ENCODE measurements at regions not wholly inside any gene's neighbourhood (a gene's known extent, or its start where the extent isn't known, plus 50 kb on each side); places are given as distances from the start of the nearest gene placed in this dataset.

DNA sequence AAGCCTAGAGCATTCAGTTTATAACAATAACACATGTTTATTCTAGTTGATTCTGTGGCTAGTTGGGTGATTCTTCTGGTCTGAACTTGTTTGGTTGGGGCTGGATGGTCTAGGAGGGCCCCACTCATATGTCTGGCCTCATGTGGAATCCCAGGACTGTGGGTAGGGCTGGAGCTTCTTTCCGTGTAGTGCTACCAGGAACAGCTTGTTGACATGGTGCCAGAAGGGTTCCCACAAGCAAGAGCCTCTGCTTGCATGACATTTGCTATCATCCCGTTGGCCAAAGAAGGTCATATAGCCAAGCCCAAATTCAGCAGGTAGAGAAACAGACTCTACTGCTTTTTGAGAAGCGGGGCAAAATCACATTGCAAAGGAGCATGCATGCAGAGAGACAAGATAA lies 67.6 kb upstream of the PPP2R5A start:
- peaks cover 11% of the 10 kb centered on the region for H3K27me3 Mint-ChIP-seq
- H3K27ac Mint-ChIP-seq: no peak overlapping the region
- H3K36me3 Mint-ChIP-seq: no peaks in the 10 kb centered on the region
- peaks cover 0 to 6% (median 0%) of the 10 kb centered on the region in 4 donors for H3K4me1 Mint-ChIP-seq
- H3K36me3 ChIP-seq (ENCODE audit: control insufficient read depth, insufficient read depth, low read length): no peaks in the 10 kb centered on the region
- no peaks in the 10 kb centered on the region for H3K4me1 ChIP-seq (ENCODE audit: control insufficient read depth, insufficient read depth, low read length, poor library complexity, severe bottlenecking)
- ATAC-seq (ENCODE audit: low read depth in 2 of 2) (no peak), DNase-seq (no peak)
- no peaks in the 10 kb centered on the region for H3K27me3 ChIP-seq (ENCODE audit: control insufficient read depth, insufficient read depth, low read length)
- H3K4me3 Mint-ChIP-seq: no peak overlapping the region
- no peaks in the 10 kb centered on the region for H3K9me3 ChIP-seq (ENCODE audit: control insufficient read depth in 2 of 2, low read length in 2 of 2)
- no peak overlapping the region for H3K4me3 ChIP-seq (ENCODE audit: low read depth, low read length)
- H3K27ac ChIP-seq (ENCODE audit: insufficient read depth, low read length, poor library complexity, severe bottlenecking): no peak overlapping the region
- H3K9me3 Mint-ChIP-seq: no peaks in the 10 kb centered on the region

DNA sequence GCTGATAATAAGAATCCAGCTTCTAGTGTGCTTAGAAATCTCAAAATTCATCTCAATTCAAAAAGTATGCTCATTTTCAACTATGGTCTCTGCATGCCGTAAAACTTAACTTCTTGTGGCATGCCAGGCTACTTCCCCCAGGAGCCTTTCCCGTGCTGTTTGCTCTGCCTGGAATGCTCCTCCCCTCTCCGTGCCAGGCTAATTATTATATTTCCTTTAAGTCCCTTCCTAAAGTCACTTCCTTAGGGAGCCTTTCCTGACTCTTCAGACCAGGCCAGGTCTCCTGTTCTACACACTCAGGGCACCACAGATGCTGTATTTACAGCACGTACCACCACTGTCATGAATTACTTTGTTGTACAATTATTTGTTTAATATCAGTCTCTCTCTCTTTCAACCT lies 67.1 kb upstream of the PPP2R5A start:
- no peaks in the 10 kb centered on the region for H3K27me3 ChIP-seq (ENCODE audit: control insufficient read depth, insufficient read depth, low read length)
- Mint-ChIP-seq H3K4me1 (peaks cover 0 to 6% (median 0%) of the 10 kb centered on the region in 4 donors), H3K27ac (no peak overlapping the region), H3K9me3 (no peaks in the 10 kb centered on the region), H3K36me3 (no peaks in the 10 kb centered on the region), H3K4me3 (no peak overlapping the region), H3K27me3 (peaks cover 11% of the 10 kb centered on the region)
- no peak for DNase-seq
- no peaks in the 10 kb centered on the region for H3K4me1 ChIP-seq (ENCODE audit: control insufficient read depth, insufficient read depth, low read length, poor library complexity, severe bottlenecking)
- no peak overlapping the region for H3K4me3 ChIP-seq (ENCODE audit: low read depth, low read length)
- ATAC-seq (ENCODE audit: low read depth in 2 of 2): no peak
- no peak overlapping the region for H3K27ac ChIP-seq (ENCODE audit: insufficient read depth, low read length, poor library complexity, severe bottlenecking)
- H3K9me3 ChIP-seq (ENCODE audit: control insufficient read depth in 2 of 2, low read length in 2 of 2): no peaks in the 10 kb centered on the region
- H3K36me3 ChIP-seq (ENCODE audit: control insufficient read depth, insufficient read depth, low read length): no peaks in the 10 kb centered on the region

- H3K27ac ChIP-seq (ENCODE audit: insufficient read depth, low read length, poor library complexity, severe bottlenecking): no peak overlapping the region
- DNase-seq (no peak), ATAC-seq (ENCODE audit: low read depth in 2 of 2) (no peak)
- H3K4me1 Mint-ChIP-seq: peaks cover 0 to 7% (median 0%) of the 10 kb centered on the region in 4 donors
- peak overlapping the region in 1 of 3 donors; percentile 11 for H3K27ac Mint-ChIP-seq
- H3K4me3 Mint-ChIP-seq: no peak overlapping the region
- H3K4me3 ChIP-seq (ENCODE audit: low read depth, low read length): no peak overlapping the region
- no peaks in the 10 kb centered on the region for H3K9me3 ChIP-seq (ENCODE audit: control insufficient read depth in 2 of 2, low read length in 2 of 2)
- H3K36me3 ChIP-seq (ENCODE audit: control insufficient read depth, insufficient read depth, low read length): no peaks in the 10 kb centered on the region
- H3K27me3 Mint-ChIP-seq: peaks cover 11% of the 10 kb centered on the region
- H3K4me1 ChIP-seq (ENCODE audit: control insufficient read depth, insufficient read depth, low read length, poor library complexity, severe bottlenecking): no peaks in the 10 kb centered on the region
- no peaks in the 10 kb centered on the region for H3K27me3 ChIP-seq (ENCODE audit: control insufficient read depth, insufficient read depth, low read length)
- no peaks in the 10 kb centered on the region for H3K9me3 Mint-ChIP-seq
- no peaks in the 10 kb centered on the region for H3K36me3 Mint-ChIP-seq
Measured at GRCh38 chr1:212218911-212219310, 66.3 kb upstream of the PPP2R5A start.

DNA sequence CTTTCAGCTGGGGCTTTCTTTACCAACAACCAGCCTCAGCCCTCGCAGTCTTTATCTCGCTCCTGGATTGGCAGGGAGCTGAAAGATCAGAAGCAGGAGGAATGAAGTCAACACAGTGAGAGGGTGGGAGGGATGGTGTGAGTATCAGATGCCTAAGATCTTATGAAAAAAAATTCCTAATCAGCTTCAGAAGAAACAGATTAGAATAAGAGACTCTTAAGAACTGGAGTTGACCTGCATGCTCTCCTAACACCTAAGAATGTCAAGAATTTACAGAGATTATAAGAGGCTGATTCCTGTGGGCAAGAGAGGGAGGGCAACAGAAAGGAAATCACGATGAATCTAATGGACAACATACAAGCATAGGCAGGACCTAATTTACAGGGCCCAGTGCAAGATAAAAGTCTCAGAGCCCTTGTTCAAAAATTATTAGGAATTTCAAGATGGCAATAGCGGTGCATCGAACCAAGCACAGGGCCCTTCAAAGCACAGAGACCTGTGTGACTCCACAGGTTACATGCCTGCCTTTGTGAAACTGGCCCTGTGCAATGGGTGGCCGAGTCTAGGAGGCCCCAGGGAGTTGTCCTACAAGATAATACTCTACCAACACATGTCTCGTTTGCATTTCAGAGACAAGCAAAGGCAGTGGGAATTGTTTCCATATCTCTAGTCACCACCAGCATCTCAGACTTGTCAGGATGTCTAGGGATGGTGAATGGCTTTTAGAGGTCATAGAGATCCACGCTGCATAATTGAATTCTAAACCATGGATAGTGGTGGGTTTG lies 65.3 kb upstream of the PPP2R5A start:
- no peaks in the 10 kb centered on the region for H3K4me1 ChIP-seq (ENCODE audit: control insufficient read depth, insufficient read depth, low read length, poor library complexity, severe bottlenecking)
- no peak overlapping the region for H3K27ac ChIP-seq (ENCODE audit: insufficient read depth, low read length, poor library complexity, severe bottlenecking)
- no peaks in the 10 kb centered on the region for H3K9me3 Mint-ChIP-seq
- H3K27me3 Mint-ChIP-seq: peaks cover 11% of the 10 kb centered on the region
- H3K4me1 Mint-ChIP-seq: peaks cover 0 to 14% (median 0%) of the 10 kb centered on the region in 4 donors
- no peaks in the 10 kb centered on the region for H3K27me3 ChIP-seq (ENCODE audit: control insufficient read depth, insufficient read depth, low read length)
- H3K4me3 ChIP-seq (ENCODE audit: low read depth, low read length): no peak overlapping the region
- no peaks in the 10 kb centered on the region for H3K36me3 ChIP-seq (ENCODE audit: control insufficient read depth, insufficient read depth, low read length)
- DNase-seq (no peak), ATAC-seq (ENCODE audit: low read depth in 2 of 2) (no peak)
- H3K4me3 Mint-ChIP-seq: no peak overlapping the region
- H3K36me3 Mint-ChIP-seq: no peaks in the 10 kb centered on the region
- no peak overlapping the region for H3K27ac Mint-ChIP-seq
- H3K9me3 ChIP-seq (ENCODE audit: control insufficient read depth in 2 of 2, low read length in 2 of 2): no peaks in the 10 kb centered on the region

GRCh38 chr1:212221801-212222200 lies 63.4 kb upstream of the PPP2R5A start:
- Mint-ChIP-seq H3K4me1 (peaks cover 9 to 30% (median 10%) of the 10 kb centered on the region in 4 donors), H3K27ac (peak overlapping the region in 1 of 3 donors; percentile 46), H3K4me3 (peak overlapping the region in 1 of 4 donors; percentile 6), H3K36me3 (no peaks in the 10 kb centered on the region), H3K9me3 (no peaks in the 10 kb centered on the region), H3K27me3 (peaks cover 7% of the 10 kb centered on the region)
- H3K4me3 ChIP-seq (ENCODE audit: low read depth, low read length): no peak overlapping the region
- no peak overlapping the region for H3K27ac ChIP-seq (ENCODE audit: insufficient read depth, low read length, poor library complexity, severe bottlenecking)
- no peaks in the 10 kb centered on the region for H3K36me3 ChIP-seq (ENCODE audit: control insufficient read depth, insufficient read depth, low read length)
- ATAC-seq (ENCODE audit: low read depth in 2 of 2) (no peak), DNase-seq (no peak)
- peaks cover 6% of the 10 kb centered on the region for H3K4me1 ChIP-seq (ENCODE audit: control insufficient read depth, insufficient read depth, low read length, poor library complexity, severe bottlenecking)
- H3K9me3 ChIP-seq (ENCODE audit: control insufficient read depth in 2 of 2, low read length in 2 of 2): no peaks in the 10 kb centered on the region
- H3K27me3 ChIP-seq (ENCODE audit: control insufficient read depth, insufficient read depth, low read length): no peaks in the 10 kb centered on the region

GRCh38 chr1:212224102-212224501 lies 61.1 kb upstream of the PPP2R5A start:
- Mint-ChIP-seq H3K27me3 (no peaks in the 10 kb centered on the region), H3K9me3 (no peaks in the 10 kb centered on the region), H3K36me3 (no peaks in the 10 kb centered on the region), H3K27ac (peak overlapping the region in 2 of 3 donors; percentile 36 to 76), H3K4me3 (no peak overlapping the region), H3K4me1 (peaks cover 9 to 26% (median 10%) of the 10 kb centered on the region in 4 donors)
- Histone ChIP-seq H3K36me3 (ENCODE audit: control insufficient read depth, insufficient read depth, low read length) (no peaks in the 10 kb centered on the region), H3K4me1 (ENCODE audit: control insufficient read depth, insufficient read depth, low read length, poor library complexity, severe bottlenecking) (peaks cover 6% of the 10 kb centered on the region), H3K27me3 (ENCODE audit: control insufficient read depth, insufficient read depth, low read length) (peaks cover 1% of the 10 kb centered on the region), H3K9me3 (ENCODE audit: control insufficient read depth in 2 of 2, low read length in 2 of 2) (no peaks in the 10 kb centered on the region), H3K4me3 (ENCODE audit: low read depth, low read length) (no peak overlapping the region), H3K27ac (ENCODE audit: insufficient read depth, low read length, poor library complexity, severe bottlenecking) (no peak overlapping the region)
- DNase-seq: no peak
- ATAC-seq (ENCODE audit: low read depth in 2 of 2): no peak

DNA sequence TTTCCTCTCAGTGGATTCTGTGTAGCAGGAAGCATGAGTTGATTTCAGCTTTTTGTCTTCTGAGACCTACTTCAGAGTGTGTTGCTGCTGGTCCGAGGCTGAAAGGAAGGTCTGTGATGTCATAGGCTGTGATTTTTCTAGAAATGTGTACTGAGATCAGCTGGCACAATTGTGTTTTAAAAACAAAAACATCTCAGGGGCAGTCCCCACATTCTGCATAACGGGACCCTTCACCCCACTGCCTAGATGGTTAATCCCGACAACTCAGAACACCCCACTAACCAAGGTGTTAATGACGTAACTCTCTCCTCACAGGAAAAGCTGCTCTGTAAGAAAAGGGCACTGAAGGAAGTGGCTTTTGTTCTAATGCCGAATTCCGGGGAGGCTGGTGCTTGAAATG lies 59.8 kb upstream of the PPP2R5A start:
- DNase-seq (peak in 1 of 3 donors; percentile 42), ATAC-seq (ENCODE audit: low read depth in 2 of 2) (peak; percentile 18 to 36)
- Histone ChIP-seq H3K4me3 (ENCODE audit: low read depth, low read length) (peak overlapping the region; percentile 31), H3K9me3 (ENCODE audit: control insufficient read depth in 2 of 2, low read length in 2 of 2) (no peaks in the 10 kb centered on the region), H3K36me3 (ENCODE audit: control insufficient read depth, insufficient read depth, low read length) (no peaks in the 10 kb centered on the region), H3K27ac (ENCODE audit: insufficient read depth, low read length, poor library complexity, severe bottlenecking) (no peak overlapping the region), H3K4me1 (ENCODE audit: control insufficient read depth, insufficient read depth, low read length, poor library complexity, severe bottlenecking) (peaks cover 6% of the 10 kb centered on the region), H3K27me3 (ENCODE audit: control insufficient read depth, insufficient read depth, low read length) (peaks cover 4% of the 10 kb centered on the region)
- Mint-ChIP-seq H3K4me3 (peak overlapping the region in 1 of 4 donors; percentile 17), H3K9me3 (no peaks in the 10 kb centered on the region), H3K27me3 (no peaks in the 10 kb centered on the region), H3K4me1 (peaks cover 9 to 26% (median 10%) of the 10 kb centered on the region in 4 donors), H3K36me3 (no peaks in the 10 kb centered on the region), H3K27ac (peak overlapping the region in 2 of 3 donors; percentile 45 to 76)

DNA sequence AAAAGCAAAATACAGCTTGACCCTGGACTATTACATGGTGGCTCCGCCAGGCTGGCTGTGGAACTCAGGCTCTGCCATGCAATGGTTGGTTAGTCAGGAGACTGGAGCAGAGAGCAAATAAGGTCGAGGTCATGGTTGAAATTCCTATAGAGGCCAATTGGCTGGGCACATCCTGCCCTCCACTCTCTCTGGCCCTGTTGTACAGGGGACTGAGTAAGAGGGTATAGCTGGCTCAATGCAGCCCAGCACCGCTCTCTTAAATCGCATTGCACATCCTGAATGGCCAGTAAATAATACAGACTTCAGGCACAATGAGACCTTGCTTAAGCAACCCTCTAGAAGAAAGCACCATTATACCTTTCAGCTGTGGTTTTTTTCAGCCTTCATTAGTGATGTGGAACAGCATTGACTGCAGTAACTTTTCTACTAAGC lies 59.3 kb upstream of the PPP2R5A start:
- no peaks in the 10 kb centered on the region for H3K9me3 ChIP-seq (ENCODE audit: control insufficient read depth in 2 of 2, low read length in 2 of 2)
- H3K27ac Mint-ChIP-seq: peak overlapping the region in 2 of 3 donors; percentile 45 to 76
- ATAC-seq (ENCODE audit: low read depth in 2 of 2): no peak
- H3K27me3 Mint-ChIP-seq: no peaks in the 10 kb centered on the region
- peaks cover 4% of the 10 kb centered on the region for H3K27me3 ChIP-seq (ENCODE audit: control insufficient read depth, insufficient read depth, low read length)
- no peaks in the 10 kb centered on the region for H3K9me3 Mint-ChIP-seq
- no peaks in the 10 kb centered on the region for H3K36me3 Mint-ChIP-seq
- H3K4me3 Mint-ChIP-seq: no peak overlapping the region
- H3K27ac ChIP-seq (ENCODE audit: insufficient read depth, low read length, poor library complexity, severe bottlenecking): no peak overlapping the region
- no peak for DNase-seq
- peaks cover 6% of the 10 kb centered on the region for H3K4me1 ChIP-seq (ENCODE audit: control insufficient read depth, insufficient read depth, low read length, poor library complexity, severe bottlenecking)
- no peak overlapping the region for H3K4me3 ChIP-seq (ENCODE audit: low read depth, low read length)
- peaks cover 9 to 26% (median 10%) of the 10 kb centered on the region in 4 donors for H3K4me1 Mint-ChIP-seq
- H3K36me3 ChIP-seq (ENCODE audit: control insufficient read depth, insufficient read depth, low read length): no peaks in the 10 kb centered on the region
